ENCODE measurements at regions not wholly inside any gene's neighbourhood (a gene's known extent, or its start where the extent isn't known, plus 50 kb on each side); places are given as distances from the start of the nearest gene placed in this dataset.

DNA sequence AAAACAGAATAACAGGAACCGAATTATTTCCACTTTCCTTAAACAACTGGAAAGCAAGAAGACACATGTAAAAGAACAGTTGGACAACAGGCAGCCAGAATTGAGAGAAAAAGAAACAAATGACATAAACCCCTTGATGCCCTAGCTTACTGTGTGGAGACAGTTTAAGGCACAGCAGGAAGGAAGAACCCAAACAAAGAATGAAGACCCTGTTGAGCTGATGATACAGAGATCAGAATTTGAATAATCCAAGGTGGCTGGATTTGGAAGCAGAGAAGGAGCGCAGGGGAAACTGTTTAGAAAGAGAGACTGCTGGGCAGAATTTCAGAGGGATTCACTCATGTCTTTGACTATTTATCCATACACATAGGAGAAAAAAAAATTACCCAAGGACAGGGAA is 316.3 kb upstream of the POU5F2 start:
- TF ChIP-seq ZBTB8A (CRISPR knock-in tag; IDR thresholded peaks at IDR 0.05; ENCODE audit: borderline replicate concordance, low read depth), result no peak
- TF ChIP-seq, protein P1, sequence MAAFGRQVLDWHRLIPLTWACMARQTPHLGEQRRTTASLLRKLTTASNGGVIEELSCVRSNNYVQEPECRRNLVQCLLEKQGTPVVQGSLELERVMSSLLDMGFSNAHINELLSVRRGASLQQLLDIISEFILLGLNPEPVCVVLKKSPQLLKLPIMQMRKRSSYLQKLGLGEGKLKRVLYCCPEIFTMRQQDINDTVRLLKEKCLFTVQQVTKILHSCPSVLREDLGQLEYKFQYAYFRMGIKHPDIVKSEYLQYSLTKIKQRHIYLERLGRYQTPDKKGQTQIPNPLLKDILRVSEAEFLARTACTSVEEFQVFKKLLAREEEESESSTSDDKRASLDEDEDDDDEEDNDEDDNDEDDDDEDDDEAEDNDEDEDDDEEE (CRISPR knock-in tag; IDR thresholded peaks at IDR 0.05), result no peak
- TF ChIP-seq, protein P2, sequence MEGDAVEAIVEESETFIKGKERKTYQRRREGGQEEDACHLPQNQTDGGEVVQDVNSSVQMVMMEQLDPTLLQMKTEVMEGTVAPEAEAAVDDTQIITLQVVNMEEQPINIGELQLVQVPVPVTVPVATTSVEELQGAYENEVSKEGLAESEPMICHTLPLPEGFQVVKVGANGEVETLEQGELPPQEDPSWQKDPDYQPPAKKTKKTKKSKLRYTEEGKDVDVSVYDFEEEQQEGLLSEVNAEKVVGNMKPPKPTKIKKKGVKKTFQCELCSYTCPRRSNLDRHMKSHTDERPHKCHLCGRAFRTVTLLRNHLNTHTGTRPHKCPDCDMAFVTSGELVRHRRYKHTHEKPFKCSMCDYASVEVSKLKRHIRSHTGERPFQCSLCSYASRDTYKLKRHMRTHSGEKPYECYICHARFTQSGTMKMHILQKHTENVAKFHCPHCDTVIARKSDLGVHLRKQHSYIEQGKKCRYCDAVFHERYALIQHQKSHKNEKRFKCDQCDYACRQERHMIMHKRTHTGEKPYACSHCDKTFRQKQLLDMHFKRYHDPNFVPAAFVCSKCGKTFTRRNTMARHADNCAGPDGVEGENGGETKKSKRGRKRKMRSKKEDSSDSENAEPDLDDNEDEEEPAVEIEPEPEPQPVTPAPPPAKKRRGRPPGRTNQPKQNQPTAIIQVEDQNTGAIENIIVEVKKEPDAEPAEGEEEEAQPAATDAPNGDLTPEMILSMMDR (CRISPR knock-in tag; IDR thresholded peaks at IDR 0.05), result no peak
- no peak for TF ChIP-seq EP300 (IDR thresholded peaks at IDR 0.05; ENCODE audit: low read depth in 2 of 2, low read length in 2 of 2)
- no peak for TF ChIP-seq EP300 (CRISPR knock-in tag; IDR thresholded peaks at IDR 0.05; ENCODE audit: borderline replicate concordance)
- no peak for TF ChIP-seq SETDB1 (CRISPR knock-in tag; IDR thresholded peaks at IDR 0.05; ENCODE audit: borderline replicate concordance)
- no peak for TF ChIP-seq POLR2A (IDR thresholded peaks at IDR 0.05; ENCODE audit: insufficient read depth in 1 of 2, low read depth in 2 of 2, low read length in 2 of 2)

All from HepG2 (cell line).